ENCODE measurements at regions not wholly inside any gene's neighbourhood (a gene's known extent, or its start where the extent isn't known, plus 50 kb on each side); places are given as distances from the start of the nearest gene placed in this dataset.

DNA sequence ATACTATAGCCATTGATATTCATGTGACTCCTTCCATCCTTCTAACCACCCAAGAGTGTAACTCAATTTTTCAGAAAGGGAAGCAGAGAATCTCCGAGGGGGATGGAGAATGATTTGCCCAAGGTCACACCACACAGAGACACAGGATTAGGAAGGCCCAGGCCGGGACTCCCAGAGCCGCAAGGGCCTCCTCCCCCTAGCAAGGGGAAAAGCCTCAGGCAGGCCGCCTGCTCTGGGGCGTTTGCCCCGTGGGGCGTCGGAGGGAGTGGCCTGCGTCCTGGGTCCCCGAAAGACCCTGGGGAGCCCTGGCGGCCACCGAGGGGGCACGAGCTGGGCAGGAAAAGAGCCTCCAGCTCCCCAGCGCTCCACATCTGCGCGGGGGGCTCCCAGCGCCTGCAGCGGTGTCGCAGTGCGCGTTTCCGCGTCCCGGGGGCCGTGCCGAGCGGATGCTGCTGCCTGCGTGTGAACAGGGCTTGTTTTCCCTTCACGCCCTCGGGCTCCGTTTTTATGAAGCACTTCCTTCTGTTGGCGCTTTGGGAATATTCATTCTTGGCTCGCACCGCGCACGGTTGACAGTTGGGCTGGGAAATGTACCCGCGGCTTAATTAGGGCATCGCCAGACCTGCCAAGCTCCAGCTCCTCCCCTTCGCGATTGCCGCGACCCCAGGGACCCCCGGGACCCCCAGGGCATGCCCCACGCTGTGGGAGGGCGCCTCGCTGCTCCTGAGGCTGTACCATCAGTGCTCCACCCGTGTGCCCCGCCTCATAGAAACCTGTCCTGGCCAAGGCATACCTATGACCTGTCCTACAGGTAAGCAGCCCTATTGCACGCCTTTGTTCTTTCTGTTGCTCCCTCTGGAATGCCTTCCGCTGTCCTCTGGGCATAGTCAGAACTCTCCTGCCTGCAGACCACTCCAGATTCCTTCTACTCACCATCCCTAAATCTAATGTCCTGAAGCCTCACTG, 158.9 kb upstream of the GLI2 start:
- no peak overlapping the region for H3K4me3 ChIP-seq (ENCODE audit: low read depth, low read length)
- DNase-seq (ENCODE audit: low read depth, low spot score), result no peak
- in situ Hi-C loops (cut with HindIII; ENCODE audit: low sequenced_read_pairs), result no loop called here
- TF ChIP-seq, protein P1, sequence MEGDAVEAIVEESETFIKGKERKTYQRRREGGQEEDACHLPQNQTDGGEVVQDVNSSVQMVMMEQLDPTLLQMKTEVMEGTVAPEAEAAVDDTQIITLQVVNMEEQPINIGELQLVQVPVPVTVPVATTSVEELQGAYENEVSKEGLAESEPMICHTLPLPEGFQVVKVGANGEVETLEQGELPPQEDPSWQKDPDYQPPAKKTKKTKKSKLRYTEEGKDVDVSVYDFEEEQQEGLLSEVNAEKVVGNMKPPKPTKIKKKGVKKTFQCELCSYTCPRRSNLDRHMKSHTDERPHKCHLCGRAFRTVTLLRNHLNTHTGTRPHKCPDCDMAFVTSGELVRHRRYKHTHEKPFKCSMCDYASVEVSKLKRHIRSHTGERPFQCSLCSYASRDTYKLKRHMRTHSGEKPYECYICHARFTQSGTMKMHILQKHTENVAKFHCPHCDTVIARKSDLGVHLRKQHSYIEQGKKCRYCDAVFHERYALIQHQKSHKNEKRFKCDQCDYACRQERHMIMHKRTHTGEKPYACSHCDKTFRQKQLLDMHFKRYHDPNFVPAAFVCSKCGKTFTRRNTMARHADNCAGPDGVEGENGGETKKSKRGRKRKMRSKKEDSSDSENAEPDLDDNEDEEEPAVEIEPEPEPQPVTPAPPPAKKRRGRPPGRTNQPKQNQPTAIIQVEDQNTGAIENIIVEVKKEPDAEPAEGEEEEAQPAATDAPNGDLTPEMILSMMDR (IDR thresholded peaks at IDR 0.05; ENCODE audit: low read depth, low read length), result no peak

DNA sequence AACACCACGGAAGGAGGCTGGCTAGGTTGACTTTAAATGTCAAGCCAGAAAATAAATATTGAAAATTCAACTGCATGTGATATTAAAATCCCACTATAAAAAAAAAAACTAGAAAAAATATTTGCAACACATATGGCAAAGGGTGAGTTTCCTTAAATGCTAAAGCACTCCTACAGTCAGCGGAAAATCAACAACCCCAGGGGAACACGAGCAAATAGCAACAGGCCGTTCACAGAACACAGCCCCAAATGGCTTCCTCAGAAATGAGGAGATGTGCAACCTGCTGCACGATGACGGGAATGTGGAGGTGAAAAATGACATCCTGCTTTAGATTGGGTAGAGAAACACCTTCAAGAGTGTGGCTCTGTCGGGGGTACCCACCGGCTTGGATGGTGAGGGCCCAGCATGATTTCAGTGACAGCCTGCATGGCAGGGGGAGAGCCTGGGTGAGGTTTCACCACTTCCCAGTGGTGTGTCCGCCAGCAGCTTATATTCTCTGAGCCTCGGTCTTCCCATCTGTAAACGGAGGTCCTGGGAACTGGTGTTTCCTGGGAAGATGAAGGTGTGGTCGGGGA, 157.9 kb upstream of the GLI2 start:
- no peak for DNase-seq (ENCODE audit: low read depth, low spot score)
- H3K4me3 ChIP-seq (ENCODE audit: low read depth, low read length), result no peak overlapping the region
- in situ Hi-C loops (cut with HindIII; ENCODE audit: low sequenced_read_pairs), result no loop called here
- TF ChIP-seq, protein P1 (IDR thresholded peaks at IDR 0.05; ENCODE audit: low read depth, low read length), result no peak

DNA sequence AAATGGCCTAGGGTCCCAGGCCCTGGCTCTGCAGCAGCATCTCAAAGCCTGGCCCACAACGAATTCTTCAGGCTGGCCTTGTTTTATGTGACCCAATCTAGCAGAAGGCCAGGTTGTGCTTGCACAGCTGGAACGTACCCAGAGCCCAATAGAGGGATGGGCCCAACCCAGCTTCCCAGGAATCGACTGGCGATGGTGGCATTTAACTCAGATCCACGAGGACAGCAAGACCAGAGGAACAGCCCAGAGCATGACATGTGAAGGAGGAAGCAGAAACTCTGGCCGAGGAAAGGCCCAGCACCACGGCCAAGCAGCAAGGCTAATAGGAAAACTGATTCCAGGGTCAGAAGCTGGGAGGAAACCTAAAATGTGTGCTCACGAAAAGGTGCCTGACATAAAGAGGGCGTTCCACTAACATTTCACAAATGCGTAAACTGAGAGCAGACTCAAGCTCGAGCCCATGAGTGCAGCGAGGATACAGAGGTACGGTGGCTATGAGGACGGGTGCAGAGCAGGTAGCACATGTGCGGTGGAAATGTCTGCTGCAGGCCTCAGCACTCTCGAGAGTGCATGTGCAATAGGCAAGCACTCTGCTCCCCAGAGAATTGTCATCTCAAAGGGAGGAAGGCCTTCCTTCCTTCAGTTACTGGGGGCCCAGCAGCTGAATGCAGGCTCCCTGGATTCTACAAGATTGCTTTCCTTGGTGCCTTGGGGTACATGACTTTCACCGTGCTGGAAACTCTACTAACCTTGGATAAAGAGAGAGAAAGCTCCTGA, 156.9 kb upstream of the GLI2 start:
- no peak for DNase-seq (ENCODE audit: low read depth, low spot score)
- in situ Hi-C loops (cut with HindIII; ENCODE audit: low sequenced_read_pairs), result no loop called here
- TF ChIP-seq, protein P1 (IDR thresholded peaks at IDR 0.05; ENCODE audit: low read depth, low read length), result no peak
- H3K4me3 ChIP-seq (ENCODE audit: low read depth, low read length), result no peak overlapping the region

DNA sequence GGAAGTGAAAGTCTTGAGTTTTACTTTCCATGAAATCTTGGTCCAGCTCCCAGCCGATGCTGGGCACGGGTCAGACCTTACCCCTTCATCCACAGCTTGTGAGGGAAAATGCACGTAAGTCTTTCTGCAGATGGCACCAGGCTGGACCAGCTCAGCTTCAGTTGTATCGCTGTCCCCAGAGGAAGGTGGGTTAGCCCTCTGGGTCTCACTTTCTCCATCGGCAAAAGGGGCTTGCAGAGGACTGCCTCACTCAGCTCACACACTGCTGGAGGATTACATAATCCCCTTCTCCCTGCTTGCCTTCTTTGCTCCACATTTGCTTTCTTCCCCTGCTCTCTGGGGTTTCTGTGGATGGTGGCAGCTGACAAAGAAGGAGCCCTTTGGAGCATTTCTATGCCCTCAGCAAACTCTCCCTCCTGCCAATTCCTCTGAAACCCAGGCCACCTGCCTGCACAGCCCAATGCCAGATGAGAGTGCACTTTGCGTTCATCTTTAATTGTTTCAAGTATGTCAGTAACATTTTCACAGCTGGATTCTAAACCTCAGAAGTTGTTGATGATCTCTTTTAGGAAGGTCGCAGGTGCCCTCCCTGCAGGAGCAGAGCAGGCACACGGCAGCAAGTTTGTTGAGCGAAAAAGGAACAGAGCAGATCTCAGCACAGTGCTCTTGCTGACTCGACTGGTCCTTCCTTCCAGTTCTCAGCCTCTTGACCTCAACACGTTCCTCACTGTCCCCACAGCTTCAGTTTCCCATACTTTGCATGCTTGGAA, 155.6 kb upstream of the GLI2 start:
- in situ Hi-C loops (cut with HindIII; ENCODE audit: low sequenced_read_pairs), result no loop called here
- no peak for DNase-seq (ENCODE audit: low read depth, low spot score)
- TF ChIP-seq, protein P1 (IDR thresholded peaks at IDR 0.05; ENCODE audit: low read depth, low read length), result no peak
- no peak overlapping the region for H3K4me3 ChIP-seq (ENCODE audit: low read depth, low read length)

DNA sequence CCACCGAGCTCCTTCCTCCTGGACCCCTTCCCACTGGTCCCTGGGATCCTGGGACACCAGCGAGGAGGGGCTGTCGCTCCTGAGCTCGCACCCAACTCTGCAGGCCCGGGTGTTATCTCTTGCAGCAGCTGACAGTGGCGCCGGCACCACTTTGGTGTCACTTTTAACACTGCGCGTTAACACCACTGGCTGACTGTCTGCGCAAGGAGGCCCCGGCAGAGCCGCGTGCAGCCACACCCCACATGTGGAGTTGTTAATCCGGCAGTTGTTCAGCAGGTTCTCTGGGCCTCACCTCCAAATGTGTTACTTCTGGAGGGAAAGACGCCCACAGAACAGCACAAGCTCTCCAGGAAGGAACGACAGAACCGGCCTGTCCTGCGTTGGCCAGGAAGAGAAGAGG, 155.0 kb upstream of the GLI2 start:
- TF ChIP-seq, protein P1 (IDR thresholded peaks at IDR 0.05; ENCODE audit: low read depth, low read length), result no peak
- no peak for DNase-seq (ENCODE audit: low read depth, low spot score)
- in situ Hi-C loops (cut with HindIII; ENCODE audit: low sequenced_read_pairs), result no loop called here
- H3K4me3 ChIP-seq (ENCODE audit: low read depth, low read length), result no peak overlapping the region

- in situ Hi-C loops (cut with HindIII; ENCODE audit: low sequenced_read_pairs), result no loop called here
- H3K4me3 ChIP-seq (ENCODE audit: low read depth, low read length), result no peak overlapping the region
- TF ChIP-seq, protein P1 (IDR thresholded peaks at IDR 0.05; ENCODE audit: low read depth, low read length), result no peak
- DNase-seq (ENCODE audit: low read depth, low spot score), result no peak
Measured at GRCh38 chr2:120583121-120583520, 152.5 kb upstream of the GLI2 start.

Data from astrocyte of the spinal cord (primary cell).